Heart left ventricle (tissue), 16 donors: ENCODE measurements at regions not wholly inside any gene's neighbourhood (a gene's known extent, or its start where the extent isn't known, plus 50 kb on each side); places are given as distances from the start of the nearest gene placed in this dataset.

Experiments
- ATAC-seq, 4 donors: fragments of 200-7000 bp; cut with Tn5 transposase; one replicate each; pipeline ENCODE4 v1.9.1; 2020 to 2022; ENCODE audit warnings: moderate library complexity in 4 of 4, mild to moderate bottlenecking in 3 of 4, moderate number of reproducible peaks in 1 of 4
- DNase-seq, 5 donors: peaks; one replicate each; pipeline ENCODE4 v3.0.0-alpha.2; 2020
- H3K27ac ChIP-seq, 12 donors: fragments of 200-600 bp; sonication (generic) in 4 of 12; one replicate each; pipeline versions ENCODE4 v1.5.0 to v1.8.0; 2016 to 2022; ENCODE audit warnings: mild to moderate bottlenecking in 2 of 12
- H3K27me3 ChIP-seq, 9 donors: fragments of 200-600 bp; sonication (generic) in 2 of 9; one replicate each; pipeline versions ENCODE4 v1.5.1 to v1.8.0; 2016 to 2022; ENCODE audit warnings: mild to moderate bottlenecking in 3 of 9
- H3K36me3 ChIP-seq, 9 donors: fragments of 200-600 bp; sonication (generic) in 2 of 9; one replicate each; pipeline versions ENCODE4 v1.5.0 to v1.8.0; 2018 to 2022; ENCODE audit warnings: mild to moderate bottlenecking in 2 of 9
- H3K4me1 ChIP-seq, 12 donors: fragments of 200-600 bp; sonication (generic) in 4 of 12; one replicate each; pipeline versions ENCODE4 v1.5.0 to v1.8.0; 2016 to 2022; ENCODE audit warnings: mild to moderate bottlenecking in 3 of 12
- H3K4me3 ChIP-seq, 12 donors: fragments of 200-600 bp; sonication (generic) in 4 of 12; one replicate each; pipeline versions ENCODE4 v1.5.0 to v1.8.0; 2017 to 2022; ENCODE audit warnings: mild to moderate bottlenecking in 9 of 12, moderate library complexity in 4 of 12
- H3K9me3 ChIP-seq, 12 donors: fragments of 200-600 bp; sonication (generic) in 4 of 12; one replicate each; pipeline versions ENCODE4 v1.5.0 to v1.8.0; 2016 to 2022; ENCODE audit warnings: mild to moderate bottlenecking in 1 of 12
- POLR2A ChIP-seq, 2 donors: fragments of 450-650 bp; IDR thresholded peaks; one replicate each; pipeline ENCODE4 v1.6.1; 2017; ENCODE audit warnings: antibody characterized with exemption in 2 of 2, mild to moderate bottlenecking in 2 of 2, moderate library complexity in 2 of 2
- WGBS, 4 donors: extraction: QIAGEN DNeasy Blood & Tissue Kit in 2 of 4; methylation state at CpG; one replicate each; pipeline versions ENCODE4 v1.1.5 to v1.1.7; 2013 to 2018; 5-methylcytosine and 5-hydroxymethylcytosine counted together
- intact Hi-C, 10 donors: fragments of 100-400 bp; cut with DNase I; formaldehyde crosslinking; loops; one replicate each; pipeline versions ENCODE4 v1.11.1 to v1.14.2; 2022
- TF ChIP-seq, protein P1 (sequence below), 12 donors: fragments of 200-600 bp; sonication (generic) in 4 of 12; IDR thresholded peaks; one replicate each; pipeline versions ENCODE4 v1.5.0 to v1.8.0; 2018 to 2022; ENCODE audit warnings: antibody characterized with exemption in 12 of 12, mild to moderate bottlenecking in 5 of 12
- donor health status: ischemic (EF 13 %, LVEDD 7.1; RV severe dilation, severe dysfunction).
- donor health status: healthy with polysubstance abuse.
- donor health status: DM: no; HTN: yes; CAD: no.
- donor health status: DM: no; HTN: no; CAD: no.
- donor health status: ischemic (EF 25% LVEDD 6.9; RV normal size, moderate dysfunction).
- donor health status: ischemic (EF 25% LVEDD 5.7; RV mildly dilated, moderate dysfunction).
- donor health status: healthy.
- donor health status: DM: yes; HTN: yes; CAD: no.
- donor health status: ischemic (EF 35%, LVEDD 5.7; RV mildly dilated, moderate dysfunction).
- donor health status: nonischemic (EF 11% LVEDD 7.7; RV severe dilation, severe dysfunction).
- donor health status: DM: yes; HTN: yes; CAD: no.
- donor health status: PGD.
- donor health status: ischemic (EF 29% LVEDD 5.4; RV normal size, mild dysfunction).
- donor health status: nonischemic (EF 23%, LVEDD 6.1; RV moderate dilation, normal function).

DNA sequence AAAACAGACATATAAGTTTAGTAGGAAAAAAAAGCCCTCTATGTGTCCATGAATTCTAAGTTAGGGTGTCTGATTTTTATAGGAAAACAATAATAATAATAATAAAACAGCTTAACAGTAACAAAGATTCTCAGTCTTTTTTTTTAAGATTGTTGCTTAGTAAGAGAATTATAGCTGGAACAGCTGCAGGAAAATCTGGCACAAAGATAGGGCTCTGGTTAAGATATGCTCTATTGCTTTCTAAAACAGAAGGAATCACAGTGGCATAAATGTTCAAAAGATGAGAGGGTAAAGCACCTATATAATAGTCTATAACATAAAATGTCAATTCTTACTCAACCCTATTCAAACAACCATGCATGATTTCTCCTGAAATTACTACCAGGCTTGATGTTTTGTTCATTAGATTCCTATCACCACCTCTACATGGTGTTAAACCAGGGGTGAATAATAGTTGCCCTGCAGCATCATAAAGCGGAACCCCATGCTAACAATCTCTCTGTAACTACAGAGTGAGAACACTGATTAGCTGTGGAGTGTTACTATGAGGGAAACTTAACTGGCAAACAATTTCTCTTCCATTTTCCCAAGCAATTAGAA, 541.4 kb upstream of the MIR17HG start:
- intact Hi-C loops: no loop called here
- Histone ChIP-seq H3K9me3 (no peaks in the 10 kb centered on the region), H3K4me1 (no peaks in the 10 kb centered on the region), H3K27me3 (no peaks in the 10 kb centered on the region), H3K27ac (no peak overlapping the region), H3K4me3 (no peak overlapping the region), H3K36me3 (no peaks in the 10 kb centered on the region)
- ATAC-seq: no peak
- TF ChIP-seq, protein P1, sequence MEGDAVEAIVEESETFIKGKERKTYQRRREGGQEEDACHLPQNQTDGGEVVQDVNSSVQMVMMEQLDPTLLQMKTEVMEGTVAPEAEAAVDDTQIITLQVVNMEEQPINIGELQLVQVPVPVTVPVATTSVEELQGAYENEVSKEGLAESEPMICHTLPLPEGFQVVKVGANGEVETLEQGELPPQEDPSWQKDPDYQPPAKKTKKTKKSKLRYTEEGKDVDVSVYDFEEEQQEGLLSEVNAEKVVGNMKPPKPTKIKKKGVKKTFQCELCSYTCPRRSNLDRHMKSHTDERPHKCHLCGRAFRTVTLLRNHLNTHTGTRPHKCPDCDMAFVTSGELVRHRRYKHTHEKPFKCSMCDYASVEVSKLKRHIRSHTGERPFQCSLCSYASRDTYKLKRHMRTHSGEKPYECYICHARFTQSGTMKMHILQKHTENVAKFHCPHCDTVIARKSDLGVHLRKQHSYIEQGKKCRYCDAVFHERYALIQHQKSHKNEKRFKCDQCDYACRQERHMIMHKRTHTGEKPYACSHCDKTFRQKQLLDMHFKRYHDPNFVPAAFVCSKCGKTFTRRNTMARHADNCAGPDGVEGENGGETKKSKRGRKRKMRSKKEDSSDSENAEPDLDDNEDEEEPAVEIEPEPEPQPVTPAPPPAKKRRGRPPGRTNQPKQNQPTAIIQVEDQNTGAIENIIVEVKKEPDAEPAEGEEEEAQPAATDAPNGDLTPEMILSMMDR (IDR thresholded peaks at IDR 0.05): no peak
- no peak for TF ChIP-seq POLR2A (IDR thresholded peaks at IDR 0.05)
- no peak for DNase-seq
- 86 to 92% (median 88%) methylated on average over 1 of the region's 1 CpG for WGBS, 4 donors

DNA sequence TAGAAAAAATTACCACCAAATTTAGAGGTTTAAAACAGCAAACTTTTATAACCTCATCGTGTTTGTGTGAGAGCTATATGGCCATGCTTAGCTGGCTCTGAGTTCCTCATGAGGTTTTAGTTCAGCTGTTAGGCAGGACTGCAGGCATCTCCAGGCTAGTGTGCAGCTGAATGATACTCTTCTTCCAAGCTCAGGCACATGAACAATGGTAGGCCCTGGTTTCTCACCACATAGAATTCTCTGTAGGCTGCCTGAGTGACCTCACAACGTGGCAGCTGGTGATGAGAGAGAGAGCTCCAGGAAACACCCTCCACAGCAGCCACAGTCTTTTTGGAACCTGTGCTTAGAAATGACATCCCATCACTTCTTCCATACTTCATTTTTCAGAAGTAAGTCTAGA, 540.6 kb upstream of the MIR17HG start:
- no peaks in the 10 kb centered on the region for H3K27me3 ChIP-seq
- no peak overlapping the region for H3K27ac ChIP-seq
- intact Hi-C loops: no loop called here
- DNase-seq: no peak
- no peaks in the 10 kb centered on the region for H3K4me1 ChIP-seq
- 53 to 56% (median 55%) methylated on average over 2 of the region's 2 CpGs for WGBS, 4 donors
- TF ChIP-seq, protein P1 (IDR thresholded peaks at IDR 0.05): no peak
- no peak for TF ChIP-seq POLR2A (IDR thresholded peaks at IDR 0.05)
- H3K4me3 ChIP-seq: no peak overlapping the region
- no peak for ATAC-seq
- H3K9me3 ChIP-seq: no peaks in the 10 kb centered on the region
- H3K36me3 ChIP-seq: no peaks in the 10 kb centered on the region

DNA sequence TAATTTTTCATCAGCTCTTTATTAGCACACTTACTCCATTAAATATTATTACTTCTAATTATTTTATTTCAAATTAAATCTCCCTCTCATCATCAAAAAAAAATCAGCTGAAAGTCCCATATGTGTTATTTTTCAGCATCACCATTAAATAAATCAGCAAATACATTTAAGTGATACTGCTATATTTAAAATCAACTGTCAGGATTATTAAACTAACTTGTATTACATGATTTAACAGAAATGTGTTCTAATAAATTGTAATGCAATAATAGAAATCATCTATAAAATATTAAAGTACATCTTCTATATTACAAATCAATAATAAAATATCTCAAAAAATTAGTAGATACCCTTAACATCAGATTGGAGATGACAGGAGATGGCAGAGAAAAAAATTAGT, 538.6 kb upstream of the MIR17HG start:
- H3K36me3 ChIP-seq: no peaks in the 10 kb centered on the region
- DNase-seq (no peak), ATAC-seq (no peak)
- H3K4me3 ChIP-seq: no peak overlapping the region
- no peaks in the 10 kb centered on the region for H3K9me3 ChIP-seq
- no peak for TF ChIP-seq POLR2A (IDR thresholded peaks at IDR 0.05)
- TF ChIP-seq, protein P1 (IDR thresholded peaks at IDR 0.05): no peak
- H3K4me1 ChIP-seq: no peaks in the 10 kb centered on the region
- no peak overlapping the region for H3K27ac ChIP-seq
- H3K27me3 ChIP-seq: no peaks in the 10 kb centered on the region
- intact Hi-C loops: no loop called here

GRCh38 chr13:90824032-90824431, 523.5 kb upstream of the MIR17HG start:
- Histone ChIP-seq H3K4me3 (no peak overlapping the region), H3K27me3 (no peaks in the 10 kb centered on the region), H3K9me3 (no peaks in the 10 kb centered on the region), H3K27ac (no peak overlapping the region), H3K4me1 (no peaks in the 10 kb centered on the region), H3K36me3 (no peaks in the 10 kb centered on the region)
- DNase-seq (no peak), ATAC-seq (no peak)
- intact Hi-C loops: no loop called here
- 51 to 86% (median 57%) methylated on average over 2 of the region's 2 CpGs for WGBS, 4 donors
- no peak for TF ChIP-seq POLR2A (IDR thresholded peaks at IDR 0.05)
- TF ChIP-seq, protein P1 (IDR thresholded peaks at IDR 0.05): no peak
